GM23338 (cell line): ENCODE measurements at regions not wholly inside any gene's neighbourhood (a gene's known extent, or its start where the extent isn't known, plus 50 kb on each side); places are given as distances from the start of the nearest gene placed in this dataset.

ENCODE experiments used
- ATAC-seq: fragments of 200-7000 bp; cut with Tn5 transposase; 3 replicates; pipeline ENCODE4 v1.9.1; 2020
- DNase-seq: peaks from one replicate; pipeline ENCODE4 v3.0.0-alpha.2; 2015; ENCODE audit warnings: low spot score
- H2AFZ ChIP-seq: fragments of 200-600 bp; sonication (generic); 2 replicates; pipeline ENCODE4 v1.8.0; 2016; ENCODE audit warnings: antibody characterized with exemption, mild to moderate bottlenecking, moderate library complexity
- H3F3A ChIP-seq: fragments of 200-600 bp; sonication (generic); replicated peaks from 2 replicates; pipeline ENCODE4 v1.8.0; 2017; ENCODE audit warnings: antibody characterized with exemption, mixed run types, low read depth
- H3K27ac ChIP-seq: fragments of 200-600 bp; sonication (generic); 2 replicates; pipeline ENCODE4 v1.6.1; 2016; ENCODE audit warnings: low read depth
- H3K27me3 ChIP-seq: fragments of 200-600 bp; sonication (generic); 2 replicates; pipeline ENCODE4 v1.8.0; 2016; ENCODE audit warnings: mild to moderate bottlenecking, mixed run types, moderate library complexity; ENCODE audit not compliant: insufficient read depth
- H3K36me3 ChIP-seq: fragments of 200-600 bp; sonication (generic); 2 replicates; pipeline ENCODE4 v1.8.0; 2016; ENCODE audit warnings: mild to moderate bottlenecking; ENCODE audit not compliant: insufficient read depth
- H3K4me1 ChIP-seq: fragments of 200-600 bp; sonication (generic); 2 replicates; pipeline ENCODE4 v1.8.0; 2016; ENCODE audit warnings: mild to moderate bottlenecking, moderate library complexity; ENCODE audit not compliant: insufficient read depth
- H3K4me2 ChIP-seq: fragments of 200-600 bp; sonication (generic); 2 replicates; pipeline ENCODE4 v1.7.1; 2017; ENCODE audit warnings: mixed run types
- H3K4me3 ChIP-seq: fragments of 200-600 bp; sonication (generic); 2 replicates; pipeline ENCODE4 v1.6.1; 2016; ENCODE audit warnings: mixed run types
- H3K79me2 ChIP-seq: fragments of 200-600 bp; sonication (generic); replicated peaks from 2 replicates; pipeline ENCODE4 v1.8.0; 2017; ENCODE audit warnings: mild to moderate bottlenecking; ENCODE audit not compliant: insufficient read depth
- H3K9me2 ChIP-seq: fragments of 200-600 bp; sonication (generic); 2 replicates; pipeline ENCODE4 v1.8.0; 2017; ENCODE audit not compliant: insufficient read depth
- H4K20me1 ChIP-seq: fragments of 200-600 bp; sonication (generic); replicated peaks from 2 replicates; pipeline ENCODE4 v1.8.0; 2017; ENCODE audit warnings: mild to moderate bottlenecking; ENCODE audit not compliant: insufficient read depth
- H3K27ac Mint-ChIP-seq: 2 replicates; pipeline ENCODE4 v1.8.0; 2020; ENCODE audit warnings: inconsistent platforms, mild to moderate bottlenecking, moderate library complexity, mixed read lengths
- H3K27me3 Mint-ChIP-seq: 3 replicates; pipeline ENCODE4 v1.8.0; 2022; ENCODE audit warnings: low read depth, mild to moderate bottlenecking, moderate library complexity, mixed read lengths, inconsistent platforms; ENCODE audit not compliant: insufficient read depth, poor library complexity
- H3K36me3 Mint-ChIP-seq: 3 replicates; pipeline ENCODE4 v1.8.0; 2021; ENCODE audit warnings: low read depth, mild to moderate bottlenecking, inconsistent platforms, moderate library complexity, mixed read lengths
- H3K4me1 Mint-ChIP-seq: 3 replicates; pipeline ENCODE4 v1.8.0; 2020; ENCODE audit warnings: mild to moderate bottlenecking, inconsistent platforms, mixed read lengths
- H3K4me3 Mint-ChIP-seq: 3 replicates; pipeline ENCODE4 v1.8.0; 2021; ENCODE audit warnings: moderate library complexity, mild to moderate bottlenecking, inconsistent platforms, mixed read lengths
- H3K9me3 Mint-ChIP-seq: 3 replicates; pipeline ENCODE4 v1.8.0; 2020; ENCODE audit warnings: moderate library complexity, mild to moderate bottlenecking, inconsistent platforms, mixed read lengths
- CREB1 ChIP-seq: fragments of 250-450 bp; sonication (Bioruptor Pico); IDR thresholded peaks from 2 replicates; pipeline ENCODE4 v1.5.0; 2020; ENCODE audit warnings: low read depth, mild to moderate bottlenecking, moderate library complexity
- ETS1 ChIP-seq: IDR thresholded peaks from 2 replicates; pipeline ENCODE4 v1.6.1; 2016; ENCODE audit warnings: antibody characterized with exemption
- NANOG ChIP-seq: IDR thresholded peaks from 2 replicates; pipeline ENCODE4 v1.6.1; 2016; ENCODE audit warnings: antibody characterized with exemption, borderline replicate concordance
- STAT1 ChIP-seq: IDR thresholded peaks from one replicate; pipeline ENCODE4 v1.6.1; 2016; ENCODE audit warnings: antibody characterized with exemption; ENCODE audit not compliant: unreplicated experiment
- TF ChIP-seq, protein P1 (sequence below): fragments of 250-450 bp; sonication (Bioruptor Pico); IDR thresholded peaks from 2 replicates; pipeline ENCODE4 v1.5.0; 2020; ENCODE audit warnings: mild to moderate bottlenecking, moderate library complexity

DNA sequence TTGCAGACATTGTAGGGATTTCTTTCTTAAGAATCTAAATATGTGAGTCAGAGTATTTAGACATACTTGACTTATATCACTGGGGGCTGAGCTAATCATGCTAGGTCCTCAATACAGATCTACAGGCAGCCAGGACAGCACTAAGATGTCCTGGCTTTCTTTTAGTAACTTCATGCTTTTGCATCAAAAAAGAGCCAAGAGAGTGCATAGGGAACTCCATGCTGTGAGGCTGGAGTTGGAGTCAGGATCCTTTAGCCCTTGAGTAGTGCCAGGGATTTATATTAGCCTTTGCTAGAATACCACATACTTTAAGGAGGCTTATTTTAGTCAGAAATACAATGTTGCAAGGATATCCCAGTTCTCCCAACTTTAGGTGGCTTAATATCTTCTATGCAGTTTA is 289.7 kb downstream of the CCDC85A start:
- no peaks in the 10 kb centered on the region for H3K36me3 Mint-ChIP-seq
- H3K4me1 Mint-ChIP-seq = peaks cover 18% of the 10 kb centered on the region
- no peaks in the 10 kb centered on the region for H3K9me3 Mint-ChIP-seq
- Histone ChIP-seq H3K4me2 (0 out of 2 replicates have a peak overlapping the region, but pooled peaks have one; percentile 11), H3K27ac (no peak overlapping the region), H3K27me3 (no peaks in the 10 kb centered on the region), H3K36me3 (no peaks in the 10 kb centered on the region), H3K9me2 (no peaks in the 10 kb centered on the region), H3K79me2 (no peaks in the 10 kb centered on the region), H2AFZ (no peak overlapping the region), H3F3A (no peaks in the 10 kb centered on the region), H4K20me1 (no peaks in the 10 kb centered on the region), H3K4me3 (no peak overlapping the region), H3K4me1 (peaks cover 14% of the 10 kb centered on the region)
- H3K27ac Mint-ChIP-seq = no peak overlapping the region; the same call in 1 of the 2 replicates
- H3K4me3 Mint-ChIP-seq = no peak overlapping the region
- DNase-seq (peak; percentile 46), ATAC-seq (peak; percentile 97)
- peaks cover 3% of the 10 kb centered on the region for H3K27me3 Mint-ChIP-seq
- TF ChIP-seq STAT1 (no peak), ETS1 (no peak), CREB1 (CRISPR knock-in tag) (no peak), NANOG (no peak)
- TF ChIP-seq, protein P1, sequence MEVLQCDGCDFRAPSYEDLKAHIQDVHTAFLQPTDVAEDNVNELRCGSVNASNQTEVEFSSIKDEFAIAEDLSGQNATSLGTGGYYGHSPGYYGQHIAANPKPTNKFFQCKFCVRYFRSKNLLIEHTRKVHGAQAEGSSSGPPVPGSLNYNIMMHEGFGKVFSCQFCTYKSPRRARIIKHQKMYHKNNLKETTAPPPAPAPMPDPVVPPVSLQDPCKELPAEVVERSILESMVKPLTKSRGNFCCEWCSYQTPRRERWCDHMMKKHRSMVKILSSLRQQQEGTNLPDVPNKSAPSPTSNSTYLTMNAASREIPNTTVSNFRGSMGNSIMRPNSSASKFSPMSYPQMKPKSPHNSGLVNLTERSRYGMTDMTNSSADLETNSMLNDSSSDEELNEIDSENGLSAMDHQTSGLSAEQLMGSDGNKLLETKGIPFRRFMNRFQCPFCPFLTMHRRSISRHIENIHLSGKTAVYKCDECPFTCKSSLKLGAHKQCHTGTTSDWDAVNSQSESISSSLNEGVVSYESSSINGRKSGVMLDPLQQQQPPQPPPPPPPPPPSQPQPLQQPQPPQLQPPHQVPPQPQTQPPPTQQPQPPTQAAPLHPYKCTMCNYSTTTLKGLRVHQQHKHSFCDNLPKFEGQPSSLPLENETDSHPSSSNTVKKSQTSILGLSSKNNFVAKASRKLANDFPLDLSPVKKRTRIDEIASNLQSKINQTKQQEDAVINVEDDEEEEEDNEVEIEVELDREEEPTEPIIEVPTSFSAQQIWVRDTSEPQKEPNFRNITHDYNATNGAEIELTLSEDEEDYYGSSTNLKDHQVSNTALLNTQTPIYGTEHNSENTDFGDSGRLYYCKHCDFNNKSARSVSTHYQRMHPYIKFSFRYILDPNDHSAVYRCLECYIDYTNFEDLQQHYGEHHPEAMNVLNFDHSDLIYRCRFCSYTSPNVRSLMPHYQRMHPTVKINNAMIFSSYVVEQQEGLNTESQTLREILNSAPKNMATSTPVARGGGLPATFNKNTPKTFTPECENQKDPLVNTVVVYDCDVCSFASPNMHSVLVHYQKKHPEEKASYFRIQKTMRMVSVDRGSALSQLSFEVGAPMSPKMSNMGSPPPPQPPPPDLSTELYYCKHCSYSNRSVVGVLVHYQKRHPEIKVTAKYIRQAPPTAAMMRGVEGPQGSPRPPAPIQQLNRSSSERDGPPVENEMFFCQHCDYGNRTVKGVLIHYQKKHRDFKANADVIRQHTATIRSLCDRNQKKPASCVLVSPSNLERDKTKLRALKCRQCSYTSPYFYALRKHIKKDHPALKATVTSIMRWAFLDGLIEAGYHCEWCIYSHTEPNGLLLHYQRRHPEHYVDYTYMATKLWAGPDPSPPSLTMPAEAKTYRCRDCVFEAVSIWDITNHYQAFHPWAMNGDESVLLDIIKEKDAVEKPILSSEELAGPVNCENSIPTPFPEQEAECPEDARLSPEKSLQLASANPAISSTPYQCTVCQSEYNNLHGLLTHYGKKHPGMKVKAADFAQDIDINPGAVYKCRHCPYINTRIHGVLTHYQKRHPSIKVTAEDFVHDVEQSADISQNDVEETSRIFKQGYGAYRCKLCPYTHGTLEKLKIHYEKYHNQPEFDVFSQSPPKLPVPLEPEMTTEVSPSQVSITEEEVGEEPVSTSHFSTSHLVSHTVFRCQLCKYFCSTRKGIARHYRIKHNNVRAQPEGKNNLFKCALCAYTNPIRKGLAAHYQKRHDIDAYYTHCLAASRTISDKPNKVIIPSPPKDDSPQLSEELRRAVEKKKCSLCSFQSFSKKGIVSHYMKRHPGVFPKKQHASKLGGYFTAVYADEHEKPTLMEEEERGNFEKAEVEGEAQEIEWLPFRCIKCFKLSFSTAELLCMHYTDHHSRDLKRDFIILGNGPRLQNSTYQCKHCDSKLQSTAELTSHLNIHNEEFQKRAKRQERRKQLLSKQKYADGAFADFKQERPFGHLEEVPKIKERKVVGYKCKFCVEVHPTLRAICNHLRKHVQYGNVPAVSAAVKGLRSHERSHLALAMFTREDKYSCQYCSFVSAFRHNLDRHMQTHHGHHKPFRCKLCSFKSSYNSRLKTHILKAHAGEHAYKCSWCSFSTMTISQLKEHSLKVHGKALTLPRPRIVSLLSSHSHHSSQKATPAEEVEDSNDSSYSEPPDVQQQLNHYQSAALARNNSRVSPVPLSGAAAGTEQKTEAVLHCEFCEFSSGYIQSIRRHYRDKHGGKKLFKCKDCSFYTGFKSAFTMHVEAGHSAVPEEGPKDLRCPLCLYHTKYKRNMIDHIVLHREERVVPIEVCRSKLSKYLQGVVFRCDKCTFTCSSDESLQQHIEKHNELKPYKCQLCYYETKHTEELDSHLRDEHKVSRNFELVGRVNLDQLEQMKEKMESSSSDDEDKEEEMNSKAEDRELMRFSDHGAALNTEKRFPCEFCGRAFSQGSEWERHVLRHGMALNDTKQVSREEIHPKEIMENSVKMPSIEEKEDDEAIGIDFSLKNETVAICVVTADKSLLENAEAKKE = peak; percentile 49; the same call in 1 of the 2 replicates
